ENCODE measurements at regions not wholly inside any gene's neighbourhood (a gene's known extent, or its start where the extent isn't known, plus 50 kb on each side); places are given as distances from the start of the nearest gene placed in this dataset.

DNA sequence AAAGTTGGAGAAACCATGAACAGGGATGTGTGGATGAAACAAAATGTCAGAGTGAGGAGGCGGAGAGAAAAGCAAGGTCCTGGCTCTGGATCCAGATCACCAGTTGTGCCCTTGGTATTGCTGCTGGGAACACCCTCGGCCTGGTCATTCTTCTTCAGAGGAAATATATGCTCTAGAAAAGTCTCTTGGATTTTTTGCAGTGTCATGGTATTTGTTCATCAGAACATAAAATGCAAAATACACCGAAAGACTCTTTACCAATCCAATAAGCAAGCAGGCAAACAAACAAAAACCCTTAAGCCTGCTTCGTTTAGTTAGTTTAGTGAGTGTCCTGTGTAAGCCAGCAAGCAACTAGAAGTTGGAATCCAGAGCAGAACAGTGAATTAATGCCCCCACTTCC lies 88.7 kb upstream of the CDH6 start:
- TF ChIP-seq TEAD4 (IDR thresholded peaks at IDR 0.05) (no peak), NFIC (IDR thresholded peaks at IDR 0.05) (no peak), RAD21 (IDR thresholded peaks at IDR 0.05; ENCODE audit: low read depth) (no peak), TAF1 (IDR thresholded peaks at IDR 0.05; ENCODE audit: low read depth) (no peak), FOXM1 (IDR thresholded peaks at IDR 0.05; ENCODE audit: borderline replicate concordance, low read depth) (no peak), CREB1 (IDR thresholded peaks at IDR 0.05; ENCODE audit: low read depth) (no peak), EP300 (IDR thresholded peaks at IDR 0.05; ENCODE audit: borderline replicate concordance) (no peak), ZBTB7A (IDR thresholded peaks at IDR 0.05; ENCODE audit: low read depth) (no peak), CEBPB (IDR thresholded peaks at IDR 0.05) (no peak), YY1 (IDR thresholded peaks at IDR 0.05; ENCODE audit: low read depth) (no peak), EGR1 (IDR thresholded peaks at IDR 0.05) (no peak), TCF12 (IDR thresholded peaks at IDR 0.05; ENCODE audit: low read depth) (no peak)
- TF ChIP-seq, protein P1, sequence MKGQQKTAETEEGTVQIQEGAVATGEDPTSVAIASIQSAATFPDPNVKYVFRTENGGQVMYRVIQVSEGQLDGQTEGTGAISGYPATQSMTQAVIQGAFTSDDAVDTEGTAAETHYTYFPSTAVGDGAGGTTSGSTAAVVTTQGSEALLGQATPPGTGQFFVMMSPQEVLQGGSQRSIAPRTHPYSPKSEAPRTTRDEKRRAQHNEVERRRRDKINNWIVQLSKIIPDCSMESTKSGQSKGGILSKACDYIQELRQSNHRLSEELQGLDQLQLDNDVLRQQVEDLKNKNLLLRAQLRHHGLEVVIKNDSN (IDR thresholded peaks at IDR 0.05), result no peak
- TF ChIP-seq, protein P2, sequence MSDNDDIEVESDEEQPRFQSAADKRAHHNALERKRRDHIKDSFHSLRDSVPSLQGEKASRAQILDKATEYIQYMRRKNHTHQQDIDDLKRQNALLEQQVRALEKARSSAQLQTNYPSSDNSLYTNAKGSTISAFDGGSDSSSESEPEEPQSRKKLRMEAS (IDR thresholded peaks at IDR 0.05), result no peak
- TF ChIP-seq, protein P3, sequence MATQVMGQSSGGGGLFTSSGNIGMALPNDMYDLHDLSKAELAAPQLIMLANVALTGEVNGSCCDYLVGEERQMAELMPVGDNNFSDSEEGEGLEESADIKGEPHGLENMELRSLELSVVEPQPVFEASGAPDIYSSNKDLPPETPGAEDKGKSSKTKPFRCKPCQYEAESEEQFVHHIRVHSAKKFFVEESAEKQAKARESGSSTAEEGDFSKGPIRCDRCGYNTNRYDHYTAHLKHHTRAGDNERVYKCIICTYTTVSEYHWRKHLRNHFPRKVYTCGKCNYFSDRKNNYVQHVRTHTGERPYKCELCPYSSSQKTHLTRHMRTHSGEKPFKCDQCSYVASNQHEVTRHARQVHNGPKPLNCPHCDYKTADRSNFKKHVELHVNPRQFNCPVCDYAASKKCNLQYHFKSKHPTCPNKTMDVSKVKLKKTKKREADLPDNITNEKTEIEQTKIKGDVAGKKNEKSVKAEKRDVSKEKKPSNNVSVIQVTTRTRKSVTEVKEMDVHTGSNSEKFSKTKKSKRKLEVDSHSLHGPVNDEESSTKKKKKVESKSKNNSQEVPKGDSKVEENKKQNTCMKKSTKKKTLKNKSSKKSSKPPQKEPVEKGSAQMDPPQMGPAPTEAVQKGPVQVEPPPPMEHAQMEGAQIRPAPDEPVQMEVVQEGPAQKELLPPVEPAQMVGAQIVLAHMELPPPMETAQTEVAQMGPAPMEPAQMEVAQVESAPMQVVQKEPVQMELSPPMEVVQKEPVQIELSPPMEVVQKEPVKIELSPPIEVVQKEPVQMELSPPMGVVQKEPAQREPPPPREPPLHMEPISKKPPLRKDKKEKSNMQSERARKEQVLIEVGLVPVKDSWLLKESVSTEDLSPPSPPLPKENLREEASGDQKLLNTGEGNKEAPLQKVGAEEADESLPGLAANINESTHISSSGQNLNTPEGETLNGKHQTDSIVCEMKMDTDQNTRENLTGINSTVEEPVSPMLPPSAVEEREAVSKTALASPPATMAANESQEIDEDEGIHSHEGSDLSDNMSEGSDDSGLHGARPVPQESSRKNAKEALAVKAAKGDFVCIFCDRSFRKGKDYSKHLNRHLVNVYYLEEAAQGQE (IDR thresholded peaks at IDR 0.05; ENCODE audit: low read depth), result no peak

DNA sequence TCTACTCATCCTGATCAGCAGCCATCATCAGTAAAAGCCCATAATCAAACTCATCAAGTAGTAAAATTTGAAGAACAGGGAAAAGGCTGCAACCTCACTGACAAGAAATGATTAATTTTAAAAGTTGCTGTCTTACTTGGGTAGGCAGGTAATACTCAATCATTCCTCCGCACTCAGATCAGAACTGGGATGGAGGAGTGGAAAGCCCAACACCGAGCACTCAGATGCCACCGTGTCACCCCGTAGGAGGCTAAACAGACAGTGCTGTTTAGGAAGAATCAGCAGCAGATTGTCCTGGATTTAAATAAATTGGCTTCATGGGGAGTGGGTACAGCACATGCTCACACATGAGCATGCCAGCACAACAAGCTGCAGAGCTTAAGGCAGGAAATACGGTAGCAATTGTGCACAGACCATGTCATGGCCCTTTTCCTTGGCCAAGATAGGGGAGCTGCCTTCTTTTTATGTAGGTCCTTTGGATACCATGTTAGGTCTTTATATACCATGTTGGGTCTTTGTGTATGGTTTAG lies 92.6 kb upstream of the CDH6 start:
- TF ChIP-seq YY1 (IDR thresholded peaks at IDR 0.05; ENCODE audit: low read depth) (no peak), FOXM1 (IDR thresholded peaks at IDR 0.05; ENCODE audit: borderline replicate concordance, low read depth) (no peak), TCF12 (IDR thresholded peaks at IDR 0.05; ENCODE audit: low read depth) (no peak), EGR1 (IDR thresholded peaks at IDR 0.05) (no peak), RAD21 (IDR thresholded peaks at IDR 0.05; ENCODE audit: low read depth) (no peak), TAF1 (IDR thresholded peaks at IDR 0.05; ENCODE audit: low read depth) (no peak), CREB1 (IDR thresholded peaks at IDR 0.05; ENCODE audit: low read depth) (no peak), NFIC (IDR thresholded peaks at IDR 0.05) (no peak)
- TF ChIP-seq, protein P2 (IDR thresholded peaks at IDR 0.05), result no peak
- TF ChIP-seq, protein P3 (IDR thresholded peaks at IDR 0.05; ENCODE audit: low read depth), result no peak

DNA sequence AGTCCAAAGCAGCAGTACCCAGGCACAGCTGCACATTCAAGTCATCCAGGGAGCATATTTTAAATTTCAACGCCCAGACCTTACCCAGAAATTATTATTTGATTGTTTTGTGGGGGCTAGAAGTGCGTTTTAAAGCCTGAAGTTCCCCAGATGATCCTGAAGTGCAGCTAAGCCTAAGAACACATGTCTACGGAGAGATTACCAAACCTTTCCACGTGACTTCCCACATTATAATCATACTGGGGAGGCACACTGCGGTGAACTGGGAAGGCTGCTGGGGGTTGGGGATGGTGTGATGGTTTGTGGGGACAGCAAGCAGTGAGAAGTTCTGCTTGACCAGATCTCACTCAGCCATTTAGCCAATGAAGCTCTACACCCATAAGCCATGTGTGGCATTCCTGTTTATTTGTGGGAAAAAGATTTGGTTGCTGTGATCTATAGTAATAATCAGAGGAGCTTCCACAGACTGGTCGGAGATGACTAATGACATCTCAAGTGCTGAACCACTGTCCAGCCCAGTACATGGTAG lies 93.4 kb upstream of the CDH6 start:
- TF ChIP-seq FOXM1 (IDR thresholded peaks at IDR 0.05; ENCODE audit: borderline replicate concordance, low read depth), result no peak
- no peak for TF ChIP-seq TAF1 (IDR thresholded peaks at IDR 0.05; ENCODE audit: low read depth)
- TF ChIP-seq, protein P3 (IDR thresholded peaks at IDR 0.05; ENCODE audit: low read depth), result no peak
- TF ChIP-seq TCF12 (IDR thresholded peaks at IDR 0.05; ENCODE audit: low read depth), result no peak
- no peak for TF ChIP-seq CEBPB (IDR thresholded peaks at IDR 0.05)
- TF ChIP-seq ZBTB7A (IDR thresholded peaks at IDR 0.05; ENCODE audit: low read depth), result no peak
- no peak for TF ChIP-seq EP300 (IDR thresholded peaks at IDR 0.05; ENCODE audit: borderline replicate concordance)
- TF ChIP-seq, protein P2 (IDR thresholded peaks at IDR 0.05), result no peak
- TF ChIP-seq TEAD4 (IDR thresholded peaks at IDR 0.05), result no peak
- no peak for TF ChIP-seq NFIC (IDR thresholded peaks at IDR 0.05)

DNA sequence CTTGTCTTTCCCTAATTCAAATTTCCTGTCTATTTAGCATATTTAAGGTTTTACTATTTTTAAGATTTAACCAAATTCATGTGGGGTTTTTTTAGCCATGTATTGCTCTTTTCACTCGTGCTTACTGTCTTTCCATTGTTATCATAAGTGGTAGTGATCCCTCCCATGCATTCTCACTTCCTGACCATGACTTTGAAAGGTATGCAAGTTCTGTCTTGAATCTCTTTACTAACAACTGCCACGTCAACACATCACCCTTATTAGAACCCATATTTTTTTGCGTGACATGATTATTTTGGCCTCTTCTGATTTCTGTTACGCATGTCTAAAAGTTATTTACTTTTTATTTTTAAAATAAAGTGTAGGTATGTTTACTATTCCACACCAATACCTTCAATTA lies 94.7 kb upstream of the CDH6 start:
- TF ChIP-seq CREB1 (IDR thresholded peaks at IDR 0.05; ENCODE audit: low read depth) (no peak), YY1 (IDR thresholded peaks at IDR 0.05; ENCODE audit: low read depth) (no peak), TCF12 (IDR thresholded peaks at IDR 0.05; ENCODE audit: low read depth) (no peak), EGR1 (IDR thresholded peaks at IDR 0.05) (no peak)
- TF ChIP-seq, protein P3 (IDR thresholded peaks at IDR 0.05; ENCODE audit: low read depth), result no peak

All from Ishikawa (cell line).